ENCODE measurements at regions not wholly inside any gene's neighbourhood (a gene's known extent, or its start where the extent isn't known, plus 50 kb on each side); places are given as distances from the start of the nearest gene placed in this dataset.

DNA sequence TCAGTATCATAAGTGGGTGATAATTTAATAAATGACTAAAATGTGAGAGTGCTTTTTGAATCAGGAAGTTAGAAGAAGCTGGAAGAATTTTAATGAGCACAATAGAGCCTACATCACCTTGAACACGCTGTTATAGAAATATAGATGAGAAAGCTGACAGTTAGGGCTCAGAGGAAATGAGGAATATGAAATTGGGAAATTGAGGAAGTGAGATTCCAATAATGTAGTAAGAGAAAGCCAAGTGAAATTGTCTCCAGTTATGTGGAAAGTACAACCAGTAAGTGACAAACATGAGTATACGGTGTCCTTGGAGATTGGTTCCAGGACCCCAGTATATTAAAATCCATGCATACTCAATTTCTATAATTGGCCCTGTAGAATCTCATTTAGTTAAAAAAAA, 235.9 kb upstream of the FAM174A start:
- Histone ChIP-seq H3K4me1 (no peaks in the 10 kb centered on the region), H3K27ac (no peak overlapping the region), H3K36me3 (no peaks in the 10 kb centered on the region), H3K9me3 (no peaks in the 10 kb centered on the region), H3K27me3 (no peaks in the 10 kb centered on the region), H3K4me3 (no peak overlapping the region)
- WGBS, result 73% methylated on average over 2 of the region's 2 CpGs
- TF ChIP-seq, protein P1, sequence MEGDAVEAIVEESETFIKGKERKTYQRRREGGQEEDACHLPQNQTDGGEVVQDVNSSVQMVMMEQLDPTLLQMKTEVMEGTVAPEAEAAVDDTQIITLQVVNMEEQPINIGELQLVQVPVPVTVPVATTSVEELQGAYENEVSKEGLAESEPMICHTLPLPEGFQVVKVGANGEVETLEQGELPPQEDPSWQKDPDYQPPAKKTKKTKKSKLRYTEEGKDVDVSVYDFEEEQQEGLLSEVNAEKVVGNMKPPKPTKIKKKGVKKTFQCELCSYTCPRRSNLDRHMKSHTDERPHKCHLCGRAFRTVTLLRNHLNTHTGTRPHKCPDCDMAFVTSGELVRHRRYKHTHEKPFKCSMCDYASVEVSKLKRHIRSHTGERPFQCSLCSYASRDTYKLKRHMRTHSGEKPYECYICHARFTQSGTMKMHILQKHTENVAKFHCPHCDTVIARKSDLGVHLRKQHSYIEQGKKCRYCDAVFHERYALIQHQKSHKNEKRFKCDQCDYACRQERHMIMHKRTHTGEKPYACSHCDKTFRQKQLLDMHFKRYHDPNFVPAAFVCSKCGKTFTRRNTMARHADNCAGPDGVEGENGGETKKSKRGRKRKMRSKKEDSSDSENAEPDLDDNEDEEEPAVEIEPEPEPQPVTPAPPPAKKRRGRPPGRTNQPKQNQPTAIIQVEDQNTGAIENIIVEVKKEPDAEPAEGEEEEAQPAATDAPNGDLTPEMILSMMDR (IDR thresholded peaks at IDR 0.05), result no peak
- TF ChIP-seq EP300 (IDR thresholded peaks at IDR 0.05) (no peak), POLR2A (IDR thresholded peaks at IDR 0.05) (no peak), POLR2AphosphoS5 (IDR thresholded peaks at IDR 0.05) (no peak)
- DNase-seq (ENCODE audit: low spot score in 2 of 2), result no peak

DNA sequence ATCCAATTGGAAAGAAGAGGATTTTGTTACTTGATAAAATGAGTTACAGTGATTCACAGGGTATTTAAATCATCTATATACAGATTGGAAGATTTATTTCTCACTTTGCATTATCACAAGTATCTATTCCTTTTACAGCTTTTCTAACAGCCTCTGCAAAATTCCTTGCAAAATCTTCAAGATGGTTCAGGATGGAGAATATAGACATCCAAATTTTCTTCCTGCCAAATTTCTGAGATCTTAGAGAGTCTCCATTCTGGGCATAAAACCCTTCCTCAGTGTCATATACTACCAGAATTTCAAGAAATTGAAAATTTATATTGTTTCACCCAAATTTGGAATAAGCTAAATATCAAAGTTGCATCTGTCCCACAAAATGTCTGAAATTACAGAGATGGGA, 259.1 kb upstream of the FAM174A start:
- Histone ChIP-seq H3K9me3 (peaks cover 3% of the 10 kb centered on the region), H3K27me3 (no peaks in the 10 kb centered on the region), H3K36me3 (no peaks in the 10 kb centered on the region), H3K27ac (no peak overlapping the region), H3K4me3 (no peak overlapping the region), H3K4me1 (no peaks in the 10 kb centered on the region)
- no peak for DNase-seq (ENCODE audit: low spot score in 2 of 2)
- TF ChIP-seq, protein P1 (IDR thresholded peaks at IDR 0.05), result no peak
- TF ChIP-seq EP300 (IDR thresholded peaks at IDR 0.05) (no peak), POLR2A (IDR thresholded peaks at IDR 0.05) (no peak), POLR2AphosphoS5 (IDR thresholded peaks at IDR 0.05) (no peak)

DNA sequence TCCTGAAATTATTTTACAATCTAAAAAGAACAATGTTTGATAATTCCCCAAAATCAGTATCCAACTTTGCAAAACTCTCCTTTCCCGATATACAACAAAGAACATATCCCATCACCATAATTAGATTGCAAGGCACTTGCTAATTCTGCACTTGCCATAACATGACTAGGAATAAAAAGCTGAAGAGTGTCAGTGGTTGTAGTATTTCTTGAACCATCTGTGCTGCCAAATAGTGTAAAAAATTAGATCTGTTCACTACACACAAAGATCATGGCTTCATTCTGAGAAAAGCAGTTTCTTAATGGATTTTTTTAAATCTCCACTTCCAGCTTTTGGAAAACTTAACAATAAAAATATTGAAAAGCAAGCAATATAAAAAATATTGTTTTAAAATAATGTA, 259.5 kb upstream of the FAM174A start:
- Histone ChIP-seq H3K27me3 (no peaks in the 10 kb centered on the region), H3K4me3 (no peak overlapping the region), H3K36me3 (no peaks in the 10 kb centered on the region), H3K9me3 (peaks cover 2% of the 10 kb centered on the region), H3K4me1 (no peaks in the 10 kb centered on the region), H3K27ac (no peak overlapping the region)
- WGBS, result 54% methylated on average over 1 of the region's 1 CpG
- no peak for TF ChIP-seq POLR2A (IDR thresholded peaks at IDR 0.05)
- no peak for DNase-seq (ENCODE audit: low spot score in 2 of 2)

- no peaks in the 10 kb centered on the region for H3K9me3 ChIP-seq
- H3K36me3 ChIP-seq, result no peaks in the 10 kb centered on the region
- H3K4me3 ChIP-seq, result no peak overlapping the region
- TF ChIP-seq POLR2A (IDR thresholded peaks at IDR 0.05) (no peak), POLR2AphosphoS5 (IDR thresholded peaks at IDR 0.05) (no peak), EP300 (IDR thresholded peaks at IDR 0.05) (no peak)
- TF ChIP-seq, protein P1 (IDR thresholded peaks at IDR 0.05), result no peak
- 76% methylated on average over 2 of the region's 2 CpGs for WGBS
- no peaks in the 10 kb centered on the region for H3K27me3 ChIP-seq
- no peaks in the 10 kb centered on the region for H3K4me1 ChIP-seq
- no peak overlapping the region for H3K27ac ChIP-seq
- no peak for DNase-seq (ENCODE audit: low spot score in 2 of 2)
Measured at GRCh38 chr5:100273846-100274580, 261.2 kb upstream of the FAM174A start.

- H3K27me3 ChIP-seq, result no peaks in the 10 kb centered on the region
- H3K27ac ChIP-seq, result no peak overlapping the region
- DNase-seq (ENCODE audit: low spot score in 2 of 2), result no peak
- TF ChIP-seq EP300 (IDR thresholded peaks at IDR 0.05) (no peak), POLR2A (IDR thresholded peaks at IDR 0.05) (no peak), POLR2AphosphoS5 (IDR thresholded peaks at IDR 0.05) (no peak)
- TF ChIP-seq, protein P1 (IDR thresholded peaks at IDR 0.05), result no peak
- H3K4me1 ChIP-seq, result no peaks in the 10 kb centered on the region
- H3K4me3 ChIP-seq, result no peak overlapping the region
- WGBS, result 9% methylated on average over 7 of the region's 7 CpGs
- no peaks in the 10 kb centered on the region for H3K9me3 ChIP-seq
- H3K36me3 ChIP-seq, result no peaks in the 10 kb centered on the region
Measured at GRCh38 chr5:100270023-100270771, 265.0 kb upstream of the FAM174A start.
